Mammary epithelial cell (primary cell): ENCODE measurements at regions not wholly inside any gene's neighbourhood (a gene's known extent, or its start where the extent isn't known, plus 50 kb on each side); places are given as distances from the start of the nearest gene placed in this dataset.

ENCODE experiments used
- CTCF ChIP-seq, 2 donors: IDR thresholded peaks in 1 of 2; conservative IDR thresholded peaks in 1 of 2; 2 replicates each; pipeline ENCODE4 v1.5.1; 2011 to 2012; ENCODE audit warnings: inconsistent platforms in 2 of 2, low read length in 2 of 2, mild to moderate bottlenecking in 2 of 2, control low read depth in 1 of 2, low read depth in 1 of 2; ENCODE audit not compliant: insufficient read depth in 1 of 2; ENCODE audit errors: extremely low read depth in 1 of 2
- EZH2 ChIP-seq: IDR thresholded peaks from 2 replicates; pipeline ENCODE4 v1.6.1; 2012; ENCODE audit warnings: low read length, inconsistent platforms, borderline replicate concordance

DNA sequence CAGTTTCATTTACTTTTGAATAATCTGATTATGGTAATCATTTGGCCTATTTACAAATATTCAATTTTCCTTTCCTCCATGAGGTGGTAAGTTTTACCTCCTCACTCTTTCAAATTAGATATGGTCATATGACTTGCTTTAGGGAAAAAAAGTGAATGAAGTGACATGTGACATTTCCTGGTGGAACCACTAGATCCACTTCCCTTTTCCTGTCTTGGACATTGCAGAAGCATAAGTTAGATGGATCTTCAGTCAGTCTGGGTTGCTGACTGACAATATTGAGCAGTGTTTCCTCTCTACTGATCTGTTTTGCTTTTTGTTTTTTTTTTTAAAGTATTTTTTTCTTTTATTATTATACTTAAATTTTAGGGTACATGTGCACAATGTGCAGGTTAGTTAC lies 481.1 kb upstream of the PTBP2 start:
- TF ChIP-seq EZH2 (no peak), CTCF (conservative IDR thresholded peaks at IDR 0.05 in 1 of 2, IDR thresholded peaks at IDR 0.05 in 1 of 2; ENCODE audit: extremely low read depth in 1 of 2, insufficient read depth in 1 of 2, low read depth in 1 of 2, low read length in 2 of 2) (no peak)
